Kidney tubule cell (primary cell): ENCODE measurements at regions not wholly inside any gene's neighbourhood (a gene's known extent, or its start where the extent isn't known, plus 50 kb on each side); places are given as distances from the start of the nearest gene placed in this dataset.
"Not testable (repeated sequence)": the region's sequence is repeated elsewhere in the genome, so short reads cannot be mapped to it uniquely, and the experiment has no call there.

Source experiments
- DNase-seq: peaks from one replicate; pipeline ENCODE4 v3.0.0-alpha.2; 2018; ENCODE audit warnings: low spot score

GRCh38 chr14:45716572-45716971, 463.6 kb upstream of the MIS18BP1 start:
- DNase-seq, result peak; percentile 59

DNA sequence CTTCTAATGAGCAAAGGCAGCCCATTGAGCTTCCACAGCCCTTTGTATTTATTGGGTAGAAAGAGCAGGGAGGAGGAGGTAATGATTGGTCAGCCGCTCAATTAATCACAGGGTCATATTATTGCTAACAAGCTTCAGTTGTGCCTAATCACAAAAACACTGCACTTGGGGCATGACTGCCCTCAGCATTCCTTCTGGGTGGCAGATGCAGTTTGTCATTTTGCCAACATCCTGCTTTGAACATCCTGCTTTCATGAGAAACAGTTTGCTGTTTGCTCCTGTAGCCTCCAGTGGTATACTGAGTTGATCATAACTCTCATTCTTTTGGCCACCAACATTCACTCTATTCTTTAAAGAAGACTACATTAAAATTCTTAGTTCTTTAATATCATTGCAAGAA, 462.9 kb upstream of the MIS18BP1 start:
- peak; percentile 78 for DNase-seq

GRCh38 chr14:45709541-45709940, 456.5 kb upstream of the MIS18BP1 start:
- peak; percentile 10 for DNase-seq

DNA sequence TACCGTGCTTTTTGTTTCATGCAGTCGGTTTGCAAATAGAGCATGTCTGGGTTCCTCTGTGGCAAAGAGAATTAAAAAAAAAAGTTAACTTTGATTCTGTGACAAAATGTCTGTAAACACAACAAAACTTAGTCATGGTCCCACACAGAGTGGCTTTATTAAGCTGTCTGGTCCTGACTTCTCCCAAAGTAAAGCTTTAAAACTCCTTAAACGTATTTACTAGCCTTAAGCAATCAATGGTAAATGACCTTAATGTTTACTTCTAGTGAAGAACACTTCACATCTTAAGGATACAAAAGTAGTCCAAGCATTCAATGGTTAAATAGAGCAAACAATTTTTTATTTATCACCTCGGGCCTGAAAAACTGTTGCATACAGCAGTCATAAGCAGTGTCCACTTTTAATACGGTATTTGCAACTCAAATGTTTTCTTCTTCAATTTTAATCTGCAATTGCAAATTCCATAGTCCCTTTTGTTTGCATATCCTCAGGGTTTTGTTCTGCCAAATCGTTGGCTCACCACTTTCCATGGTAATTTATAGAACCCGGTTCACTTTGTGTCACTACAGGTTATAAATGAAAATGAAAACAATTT, 453.0 kb upstream of the MIS18BP1 start:
- no peak for DNase-seq

- DNase-seq, result peak; percentile 16
Observed at GRCh38 chr14:45699471-45699870, 446.5 kb upstream of the MIS18BP1 start.

DNA sequence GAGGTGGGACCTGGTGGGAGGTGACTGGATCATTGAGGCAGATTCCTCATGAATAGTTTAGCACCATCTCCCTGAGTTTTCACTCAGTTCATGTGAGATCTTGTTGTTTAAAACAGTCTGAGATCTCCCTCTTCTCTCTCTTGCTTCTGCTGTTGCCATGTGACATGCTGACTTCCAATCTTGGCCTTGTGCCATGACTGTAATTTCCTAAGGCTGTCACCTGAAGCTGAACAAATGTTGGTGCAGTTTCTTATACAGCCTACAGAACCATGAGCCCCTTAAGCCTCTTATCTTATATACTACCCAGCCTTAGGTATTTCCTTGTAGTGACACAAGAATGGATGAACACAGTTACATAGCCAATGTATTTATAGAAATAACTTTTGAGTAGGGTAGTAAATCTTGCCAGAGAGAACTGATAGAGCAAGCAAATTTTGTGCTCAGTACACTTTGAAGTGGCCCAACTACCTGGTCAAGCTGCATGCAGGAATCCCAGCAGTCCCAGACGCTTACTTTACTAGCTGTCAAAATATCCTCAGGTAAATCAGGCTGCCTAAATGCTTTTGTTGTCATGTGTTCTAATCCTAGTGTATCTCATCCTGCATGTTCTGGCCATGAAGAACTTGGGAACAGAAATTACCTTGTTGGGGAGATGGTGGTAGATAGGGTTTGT, 445.6 kb upstream of the MIS18BP1 start:
- DNase-seq, result peak; percentile 41

DNA sequence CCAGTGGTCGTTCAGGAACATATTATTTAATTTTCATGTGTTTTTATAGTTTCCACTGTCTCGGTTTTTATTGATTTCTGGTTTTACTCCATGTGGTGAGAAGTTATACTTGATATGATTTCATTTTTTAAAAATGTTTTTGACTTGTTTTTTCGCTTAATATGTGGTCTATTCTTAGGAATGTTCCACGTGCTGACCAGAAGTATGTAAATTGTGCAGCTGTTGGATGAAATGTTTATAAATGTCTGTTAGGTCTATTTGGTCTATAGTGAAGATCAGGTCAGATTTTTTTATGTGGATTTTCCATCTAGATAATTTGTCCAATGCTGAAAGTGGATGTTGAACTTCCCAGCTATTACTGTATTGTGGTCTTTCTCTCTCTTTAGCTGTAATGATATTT, 433.8 kb upstream of the MIS18BP1 start:
- no peak for DNase-seq

DNA sequence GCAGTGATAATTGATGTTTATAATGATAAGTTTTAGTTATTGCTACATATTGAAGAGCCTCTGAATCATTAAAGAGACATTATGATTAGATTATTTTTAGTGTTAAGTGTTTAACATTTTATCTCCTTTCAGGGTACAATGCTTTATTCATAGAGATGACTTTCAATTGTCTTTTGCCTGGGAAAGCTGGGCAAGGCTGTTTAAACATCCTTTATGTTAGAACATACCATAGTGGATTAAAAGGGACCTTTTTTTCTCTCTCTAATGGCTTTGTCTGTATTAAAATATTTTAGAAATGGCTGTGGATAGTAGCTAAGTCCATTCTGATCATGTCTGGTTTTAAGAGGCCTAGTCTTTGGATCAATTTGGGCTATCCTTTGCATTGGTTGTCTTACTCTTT, 427.5 kb upstream of the MIS18BP1 start:
- no peak for DNase-seq

GRCh38 chr14:45679853-45680252, 426.9 kb upstream of the MIS18BP1 start:
- DNase-seq, result peak; percentile 82

DNA sequence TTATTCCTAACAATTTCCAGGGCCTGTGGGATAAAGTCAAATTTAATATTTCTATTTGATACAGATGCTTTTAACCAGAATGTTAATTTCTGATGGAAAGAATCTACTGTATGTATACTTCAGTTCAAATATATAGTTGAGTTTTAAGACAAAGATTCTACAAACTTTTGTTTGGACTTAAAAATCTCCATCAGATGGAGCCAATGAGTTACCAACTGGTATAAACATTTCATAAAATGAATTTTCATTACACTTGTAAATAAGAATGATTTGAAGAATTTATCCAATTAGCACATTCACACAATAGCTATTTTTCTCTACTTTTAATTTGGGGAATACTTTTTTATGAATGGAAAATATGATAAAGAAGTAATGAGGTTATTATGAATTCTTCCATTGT, 425.2 kb upstream of the MIS18BP1 start:
- no peak for DNase-seq

DNA sequence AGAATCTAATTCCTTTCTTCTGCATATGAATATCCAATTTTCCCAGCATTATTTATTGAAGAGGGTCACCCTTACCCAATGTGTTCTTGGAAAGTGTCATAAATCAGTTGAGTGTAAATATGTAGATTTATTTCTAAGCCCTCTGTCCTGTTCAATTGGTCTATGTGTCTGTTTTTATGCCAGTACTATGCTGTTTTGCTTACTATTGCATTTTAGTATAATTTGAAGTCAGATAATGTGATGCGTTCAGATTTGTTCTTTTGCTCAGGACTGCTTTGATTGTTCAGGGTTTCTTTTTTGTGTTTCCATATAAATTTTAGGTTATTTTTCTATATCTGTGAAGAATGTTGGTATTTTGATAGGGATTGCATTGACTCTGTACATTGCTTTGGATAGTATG, 420.4 kb upstream of the MIS18BP1 start:
- no peak for DNase-seq

DNA sequence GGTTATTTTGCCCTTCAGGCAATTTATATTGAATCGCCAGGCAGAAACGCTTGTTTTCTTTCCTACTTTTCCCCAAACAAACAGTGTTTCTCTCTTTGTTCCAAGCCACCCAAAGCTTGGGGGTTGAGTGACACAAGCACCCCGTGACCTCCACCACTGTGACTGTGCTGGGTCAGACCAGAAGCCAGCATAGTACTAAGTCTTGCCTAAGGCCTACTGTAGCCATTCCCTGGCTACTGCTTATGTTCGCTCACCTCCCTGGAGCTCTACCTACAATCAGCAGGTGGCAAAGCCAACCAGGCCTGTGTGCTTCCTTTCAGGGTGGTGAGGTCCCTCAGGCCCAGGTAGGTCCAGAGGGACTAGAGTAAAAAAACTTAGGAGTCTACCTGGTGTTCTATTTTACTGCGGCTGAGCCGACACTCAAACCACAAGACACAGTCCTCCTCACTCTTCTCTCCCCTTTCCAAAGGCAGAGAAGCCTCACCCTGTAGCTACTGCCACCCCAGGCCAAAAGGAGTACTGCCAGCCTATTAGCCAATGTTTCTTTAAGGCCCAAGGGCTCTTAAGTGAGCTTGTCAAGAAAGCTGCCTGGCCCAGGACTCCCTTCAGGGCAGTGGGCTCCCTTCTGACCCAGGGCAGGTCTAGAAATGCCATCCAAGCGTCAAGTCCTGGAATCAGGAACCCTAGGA, 411.8 kb upstream of the MIS18BP1 start:
- no peak for DNase-seq

DNA sequence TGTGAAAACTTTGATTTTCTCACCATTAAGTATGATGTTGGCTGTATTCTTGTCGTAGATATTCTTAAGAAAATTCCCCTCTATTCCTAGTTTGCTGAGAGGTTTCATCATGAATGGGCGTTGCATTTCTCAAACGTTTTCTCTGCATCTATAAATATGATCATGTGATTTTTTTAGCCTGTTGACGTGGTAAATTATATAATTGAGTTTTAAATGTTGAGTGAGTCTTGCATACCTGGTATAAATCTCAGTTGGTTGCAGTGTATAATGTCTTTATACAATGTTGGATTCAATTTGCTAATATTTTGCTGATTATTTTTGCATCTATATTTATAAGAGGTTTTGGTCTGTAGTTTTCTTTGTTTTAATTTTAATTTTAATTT, 405.9 kb upstream of the MIS18BP1 start:
- DNase-seq, result no peak

- no peak for DNase-seq
Observed at GRCh38 chr14:45658226-45658916, 405.4 kb upstream of the MIS18BP1 start.

DNA sequence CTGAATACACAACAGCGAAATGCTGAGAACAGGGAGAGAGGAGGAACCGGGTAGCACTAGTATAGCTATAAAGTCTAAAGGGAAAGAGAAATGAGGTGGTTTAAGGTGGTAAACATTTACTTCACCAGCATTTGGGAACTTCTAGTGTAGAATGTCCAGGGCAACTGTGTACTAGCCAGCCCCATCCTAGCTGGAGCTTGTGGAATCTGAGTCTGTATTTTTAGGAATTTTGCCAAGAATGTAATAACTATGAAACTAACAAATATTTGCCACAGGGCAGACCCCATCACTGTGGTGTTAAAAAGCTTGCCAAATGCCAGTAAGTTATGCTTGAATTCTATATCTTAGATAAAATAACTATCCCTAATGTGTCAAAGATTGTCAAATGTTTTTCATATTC, 398.9 kb upstream of the MIS18BP1 start:
- no peak for DNase-seq

- DNase-seq, result no peak
Observed at GRCh38 chr14:45650754-45651153, 397.8 kb upstream of the MIS18BP1 start.

DNA sequence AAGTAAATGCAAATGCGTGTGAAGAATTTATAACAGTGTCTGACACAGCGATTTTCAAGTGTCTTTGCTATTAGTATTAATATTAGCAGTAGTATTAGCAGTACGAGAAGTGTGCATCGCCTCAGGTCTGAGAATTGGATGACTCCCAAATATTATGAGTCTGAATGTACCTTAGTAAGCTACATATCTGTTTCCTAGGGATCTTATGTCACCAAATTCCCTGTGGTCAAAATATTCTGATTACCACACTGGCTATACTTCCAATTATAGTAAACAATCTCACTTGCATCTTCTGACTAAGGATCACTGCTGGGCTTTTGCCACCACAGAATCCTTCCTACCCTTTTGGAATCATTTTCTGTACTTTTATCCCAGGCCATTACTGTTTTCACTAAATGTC, 396.0 kb upstream of the MIS18BP1 start:
- no peak for DNase-seq

DNA sequence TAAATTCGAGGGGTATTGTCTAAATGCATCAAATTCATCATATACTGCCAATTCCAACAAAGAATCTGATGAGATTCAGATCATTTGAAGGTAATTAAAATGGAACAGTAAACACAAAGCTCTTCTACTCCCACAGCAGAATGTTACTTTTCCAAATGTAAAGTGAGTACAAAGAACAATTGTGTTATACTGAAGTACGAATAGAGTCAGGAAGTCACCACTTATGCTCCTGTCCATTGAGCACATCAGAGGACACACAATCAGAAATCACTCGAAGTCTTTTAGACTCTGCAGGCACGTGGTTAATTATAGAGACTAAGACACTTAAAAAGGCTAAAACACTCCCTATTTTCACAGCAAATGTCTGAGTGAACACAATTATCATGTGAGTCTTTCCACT, 388.5 kb upstream of the MIS18BP1 start:
- DNase-seq, result no peak

- not testable (repeated sequence) for DNase-seq
Observed at GRCh38 chr14:45634651-45635441, 381.8 kb upstream of the MIS18BP1 start.

- DNase-seq, result no peak
Observed at GRCh38 chr14:45633220-45633984, 380.4 kb upstream of the MIS18BP1 start.

GRCh38 chr14:45621731-45622130, 368.7 kb upstream of the MIS18BP1 start:
- no peak for DNase-seq
